ENCODE measurements at regions not wholly inside any gene's neighbourhood (a gene's known extent, or its start where the extent isn't known, plus 50 kb on each side); places are given as distances from the start of the nearest gene placed in this dataset.

DNA sequence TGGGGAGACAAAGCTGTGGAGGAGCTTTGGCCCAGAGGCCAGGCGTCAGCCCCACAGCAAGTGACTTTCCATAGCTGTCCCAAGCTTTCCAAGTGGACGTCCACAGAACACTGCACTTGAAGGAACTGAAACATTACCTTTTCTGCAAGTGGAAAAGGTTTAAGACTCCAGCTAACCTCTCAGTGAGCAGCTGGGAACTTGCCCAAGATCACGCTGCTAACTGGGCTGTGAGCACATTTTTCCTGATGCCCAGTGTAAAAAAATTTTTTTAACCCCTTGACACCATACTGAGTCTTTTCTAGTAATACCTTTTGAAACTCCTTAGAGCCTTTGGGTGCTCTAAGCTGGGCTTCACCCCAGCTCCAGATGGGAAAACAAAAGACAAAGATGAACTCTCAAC is 256.7 kb downstream of the HAUS1 start:
- POLR2A ChIA-PET, result no interaction called here
- Histone ChIP-seq H3K4me1 (ENCODE audit: control extremely low read depth in 1 of 4, control insufficient read depth in 4 of 4, insufficient read depth in 4 of 4, low read length in 3 of 4) (no peaks in the 10 kb centered on the region), H3K36me3 (ENCODE audit: control insufficient read depth in 4 of 4, insufficient read depth in 4 of 4, low read length in 3 of 4) (no peaks in the 10 kb centered on the region), H3K27me3 (replicated peaks in 2 of 5; ENCODE audit: control insufficient read depth in 4 of 5, insufficient read depth in 5 of 5, low read length in 4 of 5) (peaks cover 0 to 2% (median 0%) of the 10 kb centered on the region in 5 experiments), H3K4me3 (ENCODE audit: control insufficient read depth in 1 of 7, extremely low read depth in 1 of 7, insufficient read depth in 4 of 7, low read depth in 2 of 7, low read length in 6 of 7) (no peak overlapping the region), H3K27ac (ENCODE audit: insufficient read depth in 1 of 2, low read depth in 1 of 2, low read length in 2 of 2, poor library complexity in 1 of 2, severe bottlenecking in 2 of 2) (no peak overlapping the region), H3K9me3 (ENCODE audit: control extremely low read depth in 1 of 5, control insufficient read depth in 4 of 5, insufficient read depth in 2 of 5, low read depth in 1 of 5, low read length in 4 of 5) (peaks cover 0 to 13% (median 8%) of the 10 kb centered on the region in 5 experiments)
- WGBS (ENCODE audit: insufficient coverage), result 96% methylated on average over 3 of the region's 3 CpGs
- CTCF ChIA-PET, result interaction anchor here (1.7 kb wide), 1 partner anchor 11 kb away, joined by 5 read pairs; no protein-coding TSS in a partner anchor
- DNase-seq, result no peak

DNA sequence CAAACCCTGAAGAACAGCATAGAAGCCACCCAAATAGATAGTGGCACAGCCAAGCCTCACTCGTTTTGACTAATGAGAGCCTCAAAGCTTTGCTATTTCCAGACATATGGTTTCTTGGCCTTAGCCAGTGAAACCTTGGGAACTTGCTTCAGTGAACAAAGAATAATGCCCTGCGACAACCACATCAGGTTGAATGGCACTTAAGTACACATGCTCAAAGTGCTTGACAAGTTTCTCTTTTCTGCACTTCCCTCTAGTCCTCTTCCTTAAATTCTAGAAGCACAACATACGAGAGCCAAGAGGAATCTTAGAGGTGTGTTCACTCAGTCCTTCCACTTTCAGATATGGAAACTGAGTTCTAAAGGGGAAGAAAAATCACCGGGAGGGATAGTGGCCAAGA is 258.3 kb downstream of the HAUS1 start:
- Histone ChIP-seq H3K36me3 (ENCODE audit: control insufficient read depth in 4 of 4, insufficient read depth in 4 of 4, low read length in 3 of 4) (no peaks in the 10 kb centered on the region), H3K27ac (ENCODE audit: insufficient read depth in 1 of 2, low read depth in 1 of 2, low read length in 2 of 2, poor library complexity in 1 of 2, severe bottlenecking in 2 of 2) (no peak overlapping the region), H3K4me3 (ENCODE audit: control insufficient read depth in 1 of 7, extremely low read depth in 1 of 7, insufficient read depth in 4 of 7, low read depth in 2 of 7, low read length in 6 of 7) (no peak overlapping the region), H3K9me3 (ENCODE audit: control extremely low read depth in 1 of 5, control insufficient read depth in 4 of 5, insufficient read depth in 2 of 5, low read depth in 1 of 5, low read length in 4 of 5) (peaks cover 0 to 13% (median 8%) of the 10 kb centered on the region in 5 experiments), H3K27me3 (replicated peaks in 2 of 5; ENCODE audit: control insufficient read depth in 4 of 5, insufficient read depth in 5 of 5, low read length in 4 of 5) (peaks cover 0 to 2% (median 0%) of the 10 kb centered on the region in 5 experiments), H3K4me1 (ENCODE audit: control extremely low read depth in 1 of 4, control insufficient read depth in 4 of 4, insufficient read depth in 4 of 4, low read length in 3 of 4) (no peaks in the 10 kb centered on the region)
- ChIA-PET CTCF (no interaction called here), POLR2A (no interaction called here)
- 90% methylated on average over 3 of the region's 4 CpGs for whole genome bisulfite sequencing (ENCODE audit: insufficient coverage)
- no peak for DNase-seq

DNA sequence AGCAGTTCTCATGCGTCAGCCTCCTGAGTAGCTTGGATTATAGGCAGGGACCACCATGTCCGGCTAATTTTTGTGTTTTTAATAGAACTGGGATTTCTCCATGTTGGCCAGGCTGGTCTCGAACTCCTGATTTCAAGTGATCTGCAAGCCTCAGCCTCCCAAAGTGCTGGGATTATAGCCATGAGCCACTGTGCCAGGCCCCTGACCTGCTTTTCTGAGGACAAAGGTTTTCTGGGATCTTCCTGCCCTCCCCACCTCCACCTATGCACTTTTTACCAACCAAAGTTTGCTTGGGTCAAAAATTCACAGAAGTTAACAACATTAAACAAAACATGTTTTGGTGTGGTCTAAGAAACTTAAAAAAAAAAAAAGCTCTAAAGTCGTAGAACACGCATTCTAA is 259.9 kb downstream of the HAUS1 start:
- ChIA-PET CTCF (no interaction called here), POLR2A (no interaction called here)
- Histone ChIP-seq H3K27me3 (replicated peaks in 2 of 5; ENCODE audit: control insufficient read depth in 4 of 5, insufficient read depth in 5 of 5, low read length in 4 of 5) (peaks cover 0 to 2% (median 0%) of the 10 kb centered on the region in 5 experiments), H3K27ac (ENCODE audit: insufficient read depth in 1 of 2, low read depth in 1 of 2, low read length in 2 of 2, poor library complexity in 1 of 2, severe bottlenecking in 2 of 2) (no peak overlapping the region), H3K4me3 (ENCODE audit: control insufficient read depth in 1 of 7, extremely low read depth in 1 of 7, insufficient read depth in 4 of 7, low read depth in 2 of 7, low read length in 6 of 7) (no peak overlapping the region), H3K4me1 (ENCODE audit: control extremely low read depth in 1 of 4, control insufficient read depth in 4 of 4, insufficient read depth in 4 of 4, low read length in 3 of 4) (no peaks in the 10 kb centered on the region), H3K9me3 (ENCODE audit: control extremely low read depth in 1 of 5, control insufficient read depth in 4 of 5, insufficient read depth in 2 of 5, low read depth in 1 of 5, low read length in 4 of 5) (peaks cover 0 to 10% (median 8%) of the 10 kb centered on the region in 5 experiments), H3K36me3 (ENCODE audit: control insufficient read depth in 4 of 4, insufficient read depth in 4 of 4, low read length in 3 of 4) (no peaks in the 10 kb centered on the region)
- no peak for DNase-seq
- WGBS (ENCODE audit: insufficient coverage), result 97% methylated on average over 5 of the region's 5 CpGs

DNA sequence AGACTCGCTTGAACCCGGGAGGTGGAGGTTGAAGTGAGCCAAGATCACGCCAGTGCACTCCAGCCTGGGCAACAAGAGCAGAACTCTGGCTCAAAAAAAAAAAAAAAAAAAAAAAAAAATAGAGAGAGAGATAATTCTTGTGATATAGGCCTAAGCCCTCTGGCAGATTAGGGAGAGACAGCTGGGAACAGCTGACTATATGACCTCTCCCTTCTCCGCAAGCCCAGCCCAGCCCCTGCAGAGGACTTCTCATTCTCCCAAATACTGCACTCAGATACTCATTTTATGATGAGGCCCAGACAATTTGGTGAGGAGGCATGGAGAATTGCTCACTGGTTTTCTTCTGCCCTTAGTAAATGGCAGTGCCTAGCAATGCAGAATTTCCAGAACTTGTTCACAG is 262.0 kb downstream of the HAUS1 start:
- CTCF ChIA-PET, result no interaction called here
- WGBS (ENCODE audit: insufficient coverage), result no CpG with 5 or more reads among the region's 4 CpGs
- H3K4me3 ChIP-seq (ENCODE audit: control insufficient read depth in 1 of 7, extremely low read depth in 1 of 7, insufficient read depth in 4 of 7, low read depth in 2 of 7, low read length in 6 of 7), result no peak overlapping the region
- peaks cover 0 to under 1% (median 0%) of the 10 kb centered on the region in 5 experiments for H3K27me3 ChIP-seq (replicated peaks in 2 of 5; ENCODE audit: control insufficient read depth in 4 of 5, insufficient read depth in 5 of 5, low read length in 4 of 5)
- H3K9me3 ChIP-seq (ENCODE audit: control extremely low read depth in 1 of 5, control insufficient read depth in 4 of 5, insufficient read depth in 2 of 5, low read depth in 1 of 5, low read length in 4 of 5), result no peaks in the 10 kb centered on the region
- POLR2A ChIA-PET, result no interaction called here
- no peak for DNase-seq
- no peaks in the 10 kb centered on the region for H3K4me1 ChIP-seq (ENCODE audit: control extremely low read depth in 1 of 4, control insufficient read depth in 4 of 4, insufficient read depth in 4 of 4, low read length in 3 of 4)
- H3K27ac ChIP-seq (ENCODE audit: insufficient read depth in 1 of 2, low read depth in 1 of 2, low read length in 2 of 2, poor library complexity in 1 of 2, severe bottlenecking in 2 of 2), result no peak overlapping the region
- H3K36me3 ChIP-seq (ENCODE audit: control insufficient read depth in 4 of 4, insufficient read depth in 4 of 4, low read length in 3 of 4), result no peaks in the 10 kb centered on the region

DNA sequence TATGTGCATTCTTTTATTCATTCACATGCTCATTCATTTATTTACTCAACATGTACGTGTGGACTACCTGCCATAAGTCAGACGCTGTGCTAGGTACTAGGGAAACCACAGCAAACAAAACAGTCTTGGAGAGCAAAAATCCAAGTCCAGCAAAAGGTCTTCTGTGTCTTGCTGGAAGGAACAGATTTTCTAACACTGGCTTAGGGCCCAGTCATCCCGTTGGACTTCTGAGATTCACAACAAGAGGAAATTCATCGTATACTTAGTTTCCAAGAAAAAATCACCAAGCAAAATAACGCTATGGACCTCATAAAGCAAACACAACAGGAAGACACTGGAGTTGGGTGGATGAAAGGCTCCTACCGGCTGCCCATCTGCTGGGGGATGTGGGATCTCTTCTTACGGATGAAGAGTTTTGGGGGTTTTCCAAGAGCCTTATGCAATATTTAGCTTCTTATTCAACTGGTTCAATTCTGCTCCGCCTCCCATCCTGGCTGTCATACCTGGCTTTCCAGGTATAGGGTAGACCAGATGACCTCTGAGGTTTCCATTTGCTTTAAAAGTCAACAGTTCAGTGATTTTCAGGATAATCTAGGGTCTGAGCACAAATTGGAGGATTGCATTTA is 262.7 kb downstream of the HAUS1 start:
- 100% methylated on average over 6 of the region's 8 CpGs for WGBS (ENCODE audit: insufficient coverage)
- ChIA-PET CTCF (no interaction called here), POLR2A (no interaction called here)
- Histone ChIP-seq H3K4me3 (ENCODE audit: control insufficient read depth in 1 of 7, extremely low read depth in 1 of 7, insufficient read depth in 4 of 7, low read depth in 2 of 7, low read length in 6 of 7) (no peak overlapping the region), H3K27ac (ENCODE audit: insufficient read depth in 1 of 2, low read depth in 1 of 2, low read length in 2 of 2, poor library complexity in 1 of 2, severe bottlenecking in 2 of 2) (no peak overlapping the region), H3K36me3 (ENCODE audit: control insufficient read depth in 4 of 4, insufficient read depth in 4 of 4, low read length in 3 of 4) (no peaks in the 10 kb centered on the region), H3K4me1 (ENCODE audit: control extremely low read depth in 1 of 4, control insufficient read depth in 4 of 4, insufficient read depth in 4 of 4, low read length in 3 of 4) (no peaks in the 10 kb centered on the region), H3K27me3 (replicated peaks in 2 of 5; ENCODE audit: control insufficient read depth in 4 of 5, insufficient read depth in 5 of 5, low read length in 4 of 5) (peaks cover 0 to 2% (median 0%) of the 10 kb centered on the region in 5 experiments), H3K9me3 (ENCODE audit: control extremely low read depth in 1 of 5, control insufficient read depth in 4 of 5, insufficient read depth in 2 of 5, low read depth in 1 of 5, low read length in 4 of 5) (no peaks in the 10 kb centered on the region)
- no peak for DNase-seq

DNA sequence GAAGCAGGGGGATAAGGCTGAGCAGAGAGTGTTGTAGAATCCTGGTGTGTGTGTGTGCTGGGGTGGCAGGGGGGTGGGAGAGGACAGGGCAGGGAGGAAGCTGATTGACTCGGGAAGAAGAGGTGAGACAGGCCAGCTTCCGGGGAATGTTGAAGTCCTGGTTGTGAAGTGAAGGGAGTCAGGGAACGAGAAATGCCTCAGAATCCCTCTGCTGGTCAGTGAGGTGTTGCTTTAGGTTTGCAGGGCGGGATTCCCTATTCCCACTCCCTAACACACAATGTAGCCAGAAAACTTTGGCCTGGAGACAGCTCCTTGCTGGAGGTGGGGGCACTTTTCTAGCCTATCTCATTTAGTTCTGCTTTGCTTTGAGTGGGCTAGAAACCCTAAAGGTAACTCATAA is 265.1 kb downstream of the HAUS1 start:
- CTCF ChIA-PET, result interaction anchor here (0.9 to 1.2 kb wide), 2 partner anchors 13 to 18 kb away, joined by 3 read pairs; no protein-coding TSS in a partner anchor
- Histone ChIP-seq H3K9me3 (ENCODE audit: control extremely low read depth in 1 of 5, control insufficient read depth in 4 of 5, insufficient read depth in 2 of 5, low read depth in 1 of 5, low read length in 4 of 5) (no peaks in the 10 kb centered on the region), H3K4me3 (ENCODE audit: control insufficient read depth in 1 of 7, extremely low read depth in 1 of 7, insufficient read depth in 4 of 7, low read depth in 2 of 7, low read length in 6 of 7) (no peak overlapping the region), H3K27me3 (replicated peaks in 2 of 5; ENCODE audit: control insufficient read depth in 4 of 5, insufficient read depth in 5 of 5, low read length in 4 of 5) (peaks cover 0 to 2% (median 0%) of the 10 kb centered on the region in 5 experiments), H3K36me3 (ENCODE audit: control insufficient read depth in 4 of 4, insufficient read depth in 4 of 4, low read length in 3 of 4) (no peaks in the 10 kb centered on the region), H3K27ac (ENCODE audit: insufficient read depth in 1 of 2, low read depth in 1 of 2, low read length in 2 of 2, poor library complexity in 1 of 2, severe bottlenecking in 2 of 2) (no peak overlapping the region), H3K4me1 (ENCODE audit: control extremely low read depth in 1 of 4, control insufficient read depth in 4 of 4, insufficient read depth in 4 of 4, low read length in 3 of 4) (peaks cover 0 to 2% (median 0%) of the 10 kb centered on the region in 4 experiments)
- WGBS (ENCODE audit: insufficient coverage), result 100% methylated on average over 1 of the region's 4 CpGs
- POLR2A ChIA-PET, result no interaction called here
- no peak for DNase-seq

DNA sequence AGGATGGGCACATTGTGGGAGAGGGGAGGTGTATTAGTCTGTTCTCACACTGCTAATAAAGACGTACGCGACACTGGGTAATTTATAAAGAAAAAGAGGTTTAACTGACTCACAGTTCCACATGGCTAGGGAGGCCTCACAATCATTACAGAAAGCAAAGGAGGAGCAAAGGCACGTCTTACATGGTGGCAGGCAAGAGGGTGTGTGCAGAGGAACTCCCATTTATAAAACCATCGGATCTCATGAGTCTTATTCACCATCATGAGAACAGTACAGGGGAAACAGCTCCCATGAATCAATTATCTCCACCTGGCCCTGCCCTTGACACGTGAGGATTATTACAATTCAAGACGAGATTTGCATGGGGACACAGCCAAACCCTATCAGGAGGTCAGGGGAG is 266.7 kb downstream of the HAUS1 start:
- H3K9me3 ChIP-seq (ENCODE audit: control extremely low read depth in 1 of 5, control insufficient read depth in 4 of 5, insufficient read depth in 2 of 5, low read depth in 1 of 5, low read length in 4 of 5), result no peaks in the 10 kb centered on the region
- ChIA-PET POLR2A (no interaction called here), CTCF (interaction anchor here (1.4 kb wide), 1 partner anchor 90 kb away, joined by 3 read pairs; no protein-coding TSS in a partner anchor)
- DNase-seq, result no peak
- H3K27ac ChIP-seq (ENCODE audit: insufficient read depth in 1 of 2, low read depth in 1 of 2, low read length in 2 of 2, poor library complexity in 1 of 2, severe bottlenecking in 2 of 2), result no peak overlapping the region
- no peak overlapping the region for H3K4me3 ChIP-seq (ENCODE audit: control insufficient read depth in 1 of 7, extremely low read depth in 1 of 7, insufficient read depth in 4 of 7, low read depth in 2 of 7, low read length in 6 of 7)
- WGBS (ENCODE audit: insufficient coverage), result 94% methylated on average over 7 of the region's 7 CpGs
- peaks cover 0 to 2% (median 0%) of the 10 kb centered on the region in 5 experiments for H3K27me3 ChIP-seq (replicated peaks in 2 of 5; ENCODE audit: control insufficient read depth in 4 of 5, insufficient read depth in 5 of 5, low read length in 4 of 5)
- H3K36me3 ChIP-seq (ENCODE audit: control insufficient read depth in 4 of 4, insufficient read depth in 4 of 4, low read length in 3 of 4), result no peaks in the 10 kb centered on the region
- H3K4me1 ChIP-seq (ENCODE audit: control extremely low read depth in 1 of 4, control insufficient read depth in 4 of 4, insufficient read depth in 4 of 4, low read length in 3 of 4), result peaks cover 0 to 2% (median 0%) of the 10 kb centered on the region in 4 experiments
